OCI-LY3 (cell line): ENCODE measurements at regions not wholly inside any gene's neighbourhood (a gene's known extent, or its start where the extent isn't known, plus 50 kb on each side); places are given as distances from the start of the nearest gene placed in this dataset.

Source experiments
- H2AFZ ChIP-seq: fragments of 200-600, 300-600 bp; shearing (Covaris generic); 2 replicates; pipeline ENCODE4 v1.6.0; 2014; ENCODE audit warnings: antibody characterized with exemption, low read depth, low read length
- H3K27ac ChIP-seq: fragments of 200-600, 300-600 bp; sonication (generic); 2 replicates; pipeline ENCODE4 v1.5.1; 2014; ENCODE audit warnings: mild to moderate bottlenecking, low read length, moderate library complexity, mixed read lengths
- H3K27me3 ChIP-seq: fragments of 200-600, 300-600 bp; sonication (generic); 2 replicates; pipeline ENCODE4 v1.6.1; 2014; ENCODE audit warnings: low read depth, low read length, mixed read lengths
- H3K36me3 ChIP-seq: fragments of 200-600, 300-600 bp; sonication (generic); replicated peaks from 2 replicates; pipeline ENCODE3; 2014; ENCODE audit warnings: low read depth, low read length, mixed read lengths
- H3K4me1 ChIP-seq: fragments of 300-600, 200-600 bp; sonication (generic); 2 replicates; pipeline ENCODE4 v1.6.1; 2014; ENCODE audit warnings: low read length, mixed read lengths
- H3K4me2 ChIP-seq: fragments of 200-600, 300-600 bp; sonication (generic); 2 replicates; pipeline ENCODE4 v1.6.1; 2014; ENCODE audit warnings: low read length, mixed read lengths
- H3K4me3 ChIP-seq: fragments of 300-600, 200-600 bp; sonication (generic); 2 replicates; pipeline ENCODE4 v1.5.1; 2014; ENCODE audit warnings: antibody characterized with exemption, mild to moderate bottlenecking, low read length, moderate library complexity
- H3K79me2 ChIP-seq: fragments of 300-600, 200-600 bp; shearing (Covaris generic); 2 replicates; pipeline ENCODE4 v1.6.1; 2014; ENCODE audit warnings: mild to moderate bottlenecking, low read length, mixed read lengths
- H3K9ac ChIP-seq: fragments of 300-600, 200-600 bp; shearing (Covaris generic); 2 replicates; pipeline ENCODE4 v1.6.0; 2014; ENCODE audit warnings: mild to moderate bottlenecking, low read length, moderate library complexity
- H3K9me3 ChIP-seq: fragments of 200-600, 300-600 bp; shearing (Covaris generic); 2 replicates; pipeline ENCODE4 v1.6.1; 2014; ENCODE audit warnings: low read length, mixed read lengths; ENCODE audit not compliant: insufficient read depth
- H4K20me1 ChIP-seq: fragments of 200-600, 300-600 bp; sonication (generic); 2 replicates; pipeline ENCODE4 v1.6.1; 2016; ENCODE audit warnings: low read length, mixed read lengths; ENCODE audit not compliant: insufficient read depth
- CTCF ChIP-seq: fragments of 200-600, 300-600 bp; sonication (generic); IDR thresholded peaks from 2 replicates; pipeline ENCODE4 v1.5.1; 2014; ENCODE audit warnings: antibody characterized with exemption, low read length, low read depth
- EZH2phosphoT487 ChIP-seq: fragments of 200-600 bp; shearing (Covaris generic); IDR thresholded peaks from 2 replicates; pipeline ENCODE4 v1.6.1; 2018; ENCODE audit warnings: antibody characterized with exemption, mixed run types, low read depth

GRCh38 chr19:21612403-21612872 lies 107.0 kb downstream of the ZNF429 start:
- no peaks in the 10 kb centered on the region for H3K36me3 ChIP-seq
- no peak for TF ChIP-seq CTCF
- no peak for TF ChIP-seq EZH2phosphoT487

GRCh38 chr19:21611659-21612402 lies 106.4 kb downstream of the ZNF429 start:
- no peaks in the 10 kb centered on the region for H3K4me1 ChIP-seq
- no peak overlapping the region for H3K4me3 ChIP-seq
- no peak overlapping the region for H2AFZ ChIP-seq
- no peaks in the 10 kb centered on the region for H3K79me2 ChIP-seq
- H4K20me1 ChIP-seq = no peaks in the 10 kb centered on the region
- TF ChIP-seq CTCF (no peak), EZH2phosphoT487 (no peak)
- H3K27ac ChIP-seq = no peak overlapping the region
- no peak overlapping the region for H3K9ac ChIP-seq
- no peaks in the 10 kb centered on the region for H3K36me3 ChIP-seq
- H3K27me3 ChIP-seq = no peaks in the 10 kb centered on the region
- H3K4me2 ChIP-seq = no peak overlapping the region
- H3K9me3 ChIP-seq = 0 out of 2 replicates have a peak, but pooled peaks cover 4% of the 10 kb centered on the region

More at GRCh38 chr19:21612403-21612872, 107.0 kb downstream of the ZNF429 start:
- Histone ChIP-seq H4K20me1 (no peaks in the 10 kb centered on the region), H3K27ac (no peak overlapping the region), H3K27me3 (no peaks in the 10 kb centered on the region), H2AFZ (no peak overlapping the region), H3K4me3 (no peak overlapping the region), H3K9ac (no peak overlapping the region), H3K4me1 (no peaks in the 10 kb centered on the region), H3K9me3 (0 out of 2 replicates have a peak, but pooled peaks cover 4% of the 10 kb centered on the region), H3K79me2 (no peaks in the 10 kb centered on the region), H3K4me2 (no peak overlapping the region)

- Histone ChIP-seq H3K9ac (no peak overlapping the region), H3K4me2 (no peak overlapping the region), H3K4me3 (no peak overlapping the region), H3K36me3 (no peaks in the 10 kb centered on the region), H2AFZ (no peak overlapping the region), H3K27me3 (no peaks in the 10 kb centered on the region), H3K27ac (no peak overlapping the region), H4K20me1 (no peaks in the 10 kb centered on the region), H3K9me3 (0 out of 2 replicates have a peak, but pooled peaks cover 4% of the 10 kb centered on the region), H3K79me2 (no peaks in the 10 kb centered on the region), H3K4me1 (no peaks in the 10 kb centered on the region)
- TF ChIP-seq CTCF = no peak
Observed at GRCh38 chr19:21610787-21611186, 105.4 kb downstream of the ZNF429 start.

- Histone ChIP-seq H3K79me2 (no peaks in the 10 kb centered on the region), H3K27me3 (no peaks in the 10 kb centered on the region), H3K4me2 (no peak overlapping the region), H3K9ac (no peak overlapping the region), H2AFZ (no peak overlapping the region), H3K4me3 (no peak overlapping the region), H3K4me1 (no peaks in the 10 kb centered on the region), H3K36me3 (no peaks in the 10 kb centered on the region), H3K9me3 (0 out of 2 replicates have a peak, but pooled peaks cover 4% of the 10 kb centered on the region), H4K20me1 (no peaks in the 10 kb centered on the region), H3K27ac (no peak overlapping the region)
- TF ChIP-seq CTCF (no peak), EZH2phosphoT487 (no peak)
Observed at GRCh38 chr19:21610341-21610740, 104.9 kb downstream of the ZNF429 start.
